ENCODE measurements at regions not wholly inside any gene's neighbourhood (a gene's known extent, or its start where the extent isn't known, plus 50 kb on each side); places are given as distances from the start of the nearest gene placed in this dataset.

- no peak for DNase-seq
These were observed 141.8 kb downstream of the GRIN2B start for GRCh38 chr12:13839365-13840336.

GRCh38 chr12:13836099-13836498 is 145.3 kb downstream of the GRIN2B start:
- DNase-seq: no peak

- DNase-seq: no peak
These were observed 145.8 kb downstream of the GRIN2B start for GRCh38 chr12:13835652-13836051.

GRCh38 chr12:13834241-13834640 is 147.2 kb downstream of the GRIN2B start:
- no peak for DNase-seq

DNA sequence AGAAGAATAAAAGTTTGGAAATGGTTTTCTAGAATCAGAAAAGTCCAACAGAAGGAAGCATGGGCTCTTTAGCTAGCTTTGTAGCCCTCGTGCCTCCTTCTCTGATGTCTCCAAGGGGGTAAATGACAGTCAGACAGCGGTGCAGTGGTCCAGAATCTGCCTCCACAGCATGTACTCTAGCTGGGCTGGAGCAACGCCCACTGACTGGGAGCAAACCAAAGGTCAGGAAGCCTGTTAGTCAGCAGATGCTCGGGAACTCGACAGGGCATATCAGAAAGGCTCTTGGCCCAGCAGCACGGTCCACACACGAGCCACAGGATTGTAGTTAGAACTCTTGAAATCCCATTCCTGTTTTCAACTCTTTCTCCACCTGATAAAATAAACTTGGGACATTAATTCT is 164.3 kb downstream of the GRIN2B start:
- DNase-seq: no peak

- DNase-seq: no peak
These were observed 165.0 kb downstream of the GRIN2B start for GRCh38 chr12:13816394-13816793.

GRCh38 chr12:13812168-13812567 is 169.2 kb downstream of the GRIN2B start:
- DNase-seq: no peak

DNA sequence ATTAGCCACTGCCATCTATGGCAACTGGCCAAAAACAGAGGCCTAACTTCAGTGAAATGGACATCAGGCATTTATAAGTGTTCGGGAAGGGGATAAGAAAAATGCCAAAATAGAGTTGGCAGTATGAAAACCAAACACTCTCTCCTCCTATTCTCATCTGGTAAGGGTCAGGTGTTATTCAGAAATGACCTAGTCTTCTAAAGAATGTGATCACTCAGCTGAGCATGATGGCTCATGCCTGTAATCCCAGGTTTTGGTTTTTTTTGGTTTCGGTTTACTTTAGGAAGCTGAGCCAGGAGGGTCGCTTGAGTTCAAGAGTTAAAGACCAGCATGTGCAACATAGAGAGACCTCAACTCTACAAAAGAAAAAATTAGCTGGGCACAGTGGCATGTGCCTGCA is 170.3 kb downstream of the GRIN2B start:
- DNase-seq: no peak

DNA sequence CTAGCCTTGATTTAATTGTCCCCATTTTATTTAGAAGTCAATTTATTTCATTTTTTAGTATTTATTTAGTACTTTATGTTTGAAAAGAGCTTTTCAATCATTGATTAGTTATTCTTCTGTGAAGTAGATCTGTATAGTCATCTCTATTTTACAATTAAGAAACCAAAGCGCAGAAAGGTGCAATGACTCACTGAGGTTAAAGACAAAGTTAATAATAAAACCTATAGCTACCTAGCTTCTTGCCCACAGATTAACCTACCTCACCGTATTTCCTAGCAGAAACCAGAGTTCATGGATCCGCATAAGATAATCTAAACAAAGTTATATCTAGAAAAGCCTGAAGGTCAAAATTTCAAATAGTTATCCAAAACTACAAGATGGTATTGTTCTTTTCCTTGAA is 176.4 kb downstream of the GRIN2B start:
- DNase-seq: no peak

DNA sequence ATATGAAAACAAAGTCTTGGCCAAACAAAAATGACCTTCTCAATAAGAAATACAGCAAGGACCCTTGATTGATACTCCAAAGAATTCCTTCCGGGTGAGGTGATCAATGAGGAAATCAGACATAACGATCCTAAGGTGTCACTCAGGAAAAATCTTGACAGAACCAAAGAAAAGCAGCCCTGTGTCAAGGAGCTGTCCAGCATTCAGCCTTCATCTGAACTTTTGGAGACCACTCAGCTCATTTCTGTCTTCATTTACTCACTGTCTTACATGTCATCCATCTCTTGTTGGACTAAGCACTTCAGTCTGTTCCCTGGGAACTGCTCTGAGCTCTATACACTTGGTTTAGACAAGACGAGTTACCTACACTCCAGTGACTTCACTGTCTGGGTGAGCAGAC is 179.9 kb downstream of the GRIN2B start:
- DNase-seq: no peak

GRCh38 chr12:13799574-13799973 is 181.8 kb downstream of the GRIN2B start:
- no peak for DNase-seq

DNA sequence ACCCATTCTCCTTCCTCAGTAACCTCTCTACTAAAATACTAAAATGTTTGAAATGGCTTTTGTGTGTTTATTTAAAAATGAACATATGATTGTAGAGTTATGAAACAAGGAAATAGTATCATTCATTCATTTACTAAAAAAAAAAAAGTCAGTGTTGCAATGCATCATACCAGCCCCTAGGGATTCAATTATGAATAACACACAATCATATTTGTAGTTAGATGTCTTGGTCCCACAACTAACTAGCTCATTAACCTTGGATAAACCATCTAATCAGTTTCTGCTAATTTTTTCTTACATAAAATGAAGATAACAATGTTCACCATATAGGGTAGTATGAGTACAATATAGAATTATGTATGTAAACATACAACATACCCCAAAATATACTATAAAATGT is 183.2 kb downstream of the GRIN2B start:
- no peak for DNase-seq

DNA sequence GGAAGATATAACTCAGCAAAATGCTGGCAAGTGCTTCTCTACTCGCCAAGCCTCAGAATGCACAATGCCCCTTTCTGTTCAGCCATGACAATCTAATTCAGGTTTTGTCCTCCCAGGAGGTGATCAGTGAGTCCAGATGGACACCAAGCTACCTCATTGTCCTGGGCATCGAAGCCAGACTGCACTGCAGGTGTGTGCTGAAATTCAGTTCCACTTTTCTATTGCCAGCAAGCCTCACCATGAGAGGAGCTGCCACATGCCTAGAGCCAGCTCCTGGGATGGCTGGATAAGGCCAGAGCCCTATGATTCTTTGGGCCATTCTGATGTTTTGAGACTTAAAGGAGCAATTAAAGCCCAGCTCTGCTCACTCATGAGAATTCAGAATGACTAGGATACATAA is 186.7 kb downstream of the GRIN2B start:
- DNase-seq: no peak

DNA sequence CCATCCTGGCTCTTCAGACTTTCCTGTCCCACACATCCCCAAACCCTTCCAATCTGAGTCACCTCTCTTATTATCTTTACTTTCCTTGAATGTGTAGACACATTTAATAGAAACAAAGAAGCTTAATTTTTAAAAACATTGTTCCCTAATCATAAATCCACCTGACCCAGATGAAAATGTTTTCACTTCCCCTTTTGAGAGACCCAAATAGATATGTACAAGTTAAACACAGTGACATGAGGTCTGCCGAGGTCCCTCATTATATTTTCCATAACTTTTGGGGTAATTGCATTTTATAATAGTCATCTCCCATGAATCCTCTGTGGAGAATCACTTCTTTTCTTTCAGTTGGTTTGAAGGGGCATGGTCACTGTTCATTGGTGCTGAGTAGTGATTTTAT is 191.1 kb downstream of the GRIN2B start:
- DNase-seq: no peak

- no peak for DNase-seq
These were observed 192.8 kb downstream of the GRIN2B start for GRCh38 chr12:13788626-13789025.

DNA sequence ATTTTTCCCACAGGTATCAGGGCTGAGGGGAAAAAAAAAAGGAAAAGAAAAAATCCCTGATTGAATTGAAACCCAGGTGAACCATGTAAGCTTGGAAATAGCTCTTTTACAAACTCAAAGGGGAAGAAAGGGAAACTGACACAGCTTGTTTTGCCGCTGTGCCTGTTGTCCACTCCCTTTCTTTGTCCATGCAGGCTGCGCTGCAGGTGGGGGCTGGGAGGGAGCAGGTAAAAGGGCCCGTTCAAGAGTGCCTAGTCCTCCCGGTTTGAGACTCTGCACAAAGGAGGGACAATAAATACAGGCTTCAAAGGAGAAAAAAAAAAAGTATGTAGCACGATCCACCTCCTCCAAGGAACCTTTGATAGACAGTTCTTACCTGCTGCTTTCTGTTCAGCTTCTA is 194.8 kb downstream of the GRIN2B start:
- no peak for DNase-seq

DNA sequence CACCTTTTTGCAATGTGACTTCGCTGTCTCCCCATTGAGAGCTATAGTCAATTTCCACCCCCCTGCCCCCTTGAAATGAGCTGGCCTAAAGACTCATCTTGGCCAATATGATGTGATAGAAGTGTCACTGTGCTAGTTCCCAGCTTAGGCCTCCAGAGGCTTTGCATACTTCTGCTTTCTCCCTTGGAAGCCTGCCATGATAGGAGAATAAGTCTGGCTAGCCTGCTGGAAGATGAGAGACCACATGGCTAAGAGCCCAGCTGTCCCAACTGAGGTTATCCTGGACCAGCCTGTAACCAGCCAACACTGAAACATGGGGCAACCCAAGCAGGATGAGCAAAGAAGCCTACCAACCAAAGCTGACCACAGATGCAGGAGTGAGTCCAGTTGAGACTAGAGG is 196.9 kb downstream of the GRIN2B start:
- no peak for DNase-seq

GRCh38 chr12:13780453-13780852 is 200.9 kb downstream of the GRIN2B start:
- DNase-seq: no peak

DNA sequence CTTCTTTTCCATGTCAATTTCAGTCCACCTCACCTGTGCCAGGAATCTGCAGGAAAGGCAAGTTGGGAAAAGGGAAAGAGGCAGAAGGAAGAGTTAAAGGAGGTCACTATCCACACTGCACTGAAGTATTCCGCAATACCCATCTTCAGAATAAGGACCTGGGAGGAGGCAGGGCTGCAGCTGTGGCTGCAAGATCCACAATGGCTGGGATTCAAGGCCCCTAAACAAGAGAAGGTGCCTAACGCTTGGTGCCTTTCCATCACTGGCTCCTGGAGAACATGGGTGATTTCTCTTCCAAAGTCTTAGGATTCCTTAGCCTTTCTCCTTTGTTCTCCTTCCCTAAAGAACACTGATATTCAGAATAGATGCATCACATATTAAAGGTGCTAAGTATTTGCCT is 204.0 kb downstream of the GRIN2B start:
- no peak for DNase-seq

- DNase-seq: no peak
These were observed 209.1 kb downstream of the GRIN2B start for GRCh38 chr12:13772264-13772663.

- no peak for DNase-seq
These were observed 210.8 kb downstream of the GRIN2B start for GRCh38 chr12:13770576-13770975.

GRCh38 chr12:13769966-13770365 is 211.4 kb downstream of the GRIN2B start:
- no peak for DNase-seq

DNA sequence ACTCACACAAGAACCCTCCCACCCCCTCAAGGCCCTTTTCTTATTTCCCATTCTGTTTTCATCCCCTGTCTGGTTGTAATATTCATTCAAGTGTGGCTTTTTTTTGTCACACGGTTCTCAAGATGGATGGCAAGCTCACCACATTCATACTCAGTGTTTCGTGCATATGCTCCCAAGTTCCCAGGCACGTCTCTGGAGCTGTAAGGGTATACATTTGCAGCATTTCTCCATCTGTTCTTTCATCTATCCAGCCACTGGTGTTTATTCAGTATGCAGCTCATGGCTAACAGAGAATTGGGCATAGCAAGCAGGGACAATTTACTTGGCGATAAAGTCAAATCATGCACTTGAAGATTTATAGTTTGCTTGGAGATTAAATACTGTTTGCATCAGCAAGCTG is 212.1 kb downstream of the GRIN2B start:
- DNase-seq: no peak

GRCh38 chr12:13764748-13765147 is 216.7 kb downstream of the GRIN2B start:
- DNase-seq: no peak

DNA sequence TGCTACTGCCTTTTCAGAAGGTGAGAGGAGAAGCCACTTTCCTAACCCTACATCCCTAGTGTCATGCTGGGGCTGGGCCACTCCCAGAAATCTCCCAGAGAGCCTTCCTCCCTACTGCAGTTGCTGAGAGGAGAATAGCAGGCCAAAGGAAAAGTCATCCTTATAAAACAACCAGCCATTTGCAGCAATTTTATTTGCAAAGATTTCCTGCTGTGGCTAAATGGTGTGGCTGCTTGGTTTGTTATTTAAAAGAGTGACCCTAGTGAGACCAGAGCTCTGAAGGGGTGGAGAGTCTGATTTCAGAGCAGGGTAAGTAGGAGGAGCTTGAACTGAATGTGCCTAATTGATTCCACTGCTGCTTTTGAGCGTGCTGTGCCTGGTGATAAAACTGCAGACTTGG is 232.0 kb downstream of the GRIN2B start:
- no peak for DNase-seq
